HepG2 (cell line): ENCODE measurements at regions not wholly inside any gene's neighbourhood (a gene's known extent, or its start where the extent isn't known, plus 50 kb on each side); places are given as distances from the start of the nearest gene placed in this dataset.

ENCODE experiments used
- ATAC-seq: fragments of 200-7000 bp; cut with Tn5 transposase; 3 replicates; pipeline ENCODE4 v1.9.1; 2020; ENCODE audit warnings: mild to moderate bottlenecking, moderate library complexity
- BruUV-seq: library from RNA; stranded (reverse); fragments of 400-500 nt; replicated peaks from 2 replicates; lab custom pipeline; 2021; lab: Mats Ljungman, UMichigan
- CTCF ChIA-PET: fragments of 300-600 bp; formaldehyde crosslinking; extraction: SDS; loops from one replicate; lab custom pipeline; 2021; ENCODE audit warnings: low total read pairs, inconsistent platforms, low intra/inter-chr PET ratio; lab: Yijun Ruan, JAX
- POLR2A ChIA-PET: fragments of 350-600 bp; sonication (Branson Sonifier 250); formaldehyde crosslinking; loops from one replicate; lab custom pipeline; 2020; ENCODE audit warnings: antibody characterized with exemption, inconsistent platforms; lab: Yijun Ruan, JAX
- DNase-seq: peaks from one replicate; pipeline ENCODE4 v3.0.0-alpha.2; 2015; ENCODE audit warnings: low spot score
- FAIRE-seq: peaks from 3 replicates; lab custom pipeline; 2011; peaks lifted over from hg19 to GRCh38; lab: Jason Lieb, UNC
- H2AFZ ChIP-seq: one replicate; pipeline ENCODE4 v1.6.1; 2011; ENCODE audit warnings: low read length, inconsistent platforms
- H3K27ac ChIP-seq: fragments of 300-600 bp; 3 replicates; pipeline ENCODE4 v1.8.0; 2011; ENCODE audit warnings: mixed run types, mild to moderate bottlenecking, mixed read lengths, low read length, inconsistent platforms; ENCODE audit not compliant: insufficient read depth; ENCODE audit errors: extremely low read length
- H3K27me3 ChIP-seq, 2 experiments: fragments of 200-600 bp in 1 of 2; 2 replicates in 1 of 2; 3 replicates in 1 of 2; pipeline versions ENCODE4 v1.6.0 to v1.8.0; 2011; ENCODE audit warnings: low read length in 2 of 2, mild to moderate bottlenecking in 2 of 2, moderate library complexity in 2 of 2, inconsistent platforms in 1 of 2; ENCODE audit not compliant: insufficient read depth in 2 of 2, control insufficient read depth in 1 of 2
- H3K36me3 ChIP-seq, 2 experiments: fragments of 200-600 bp in 1 of 2; replicated peaks in 1 of 2; 2 replicates in 1 of 2; 3 replicates in 1 of 2; pipeline versions ENCODE4 v1.5.1 to v1.8.0; 2011; ENCODE audit warnings: low read length in 2 of 2, inconsistent platforms in 1 of 2; ENCODE audit not compliant: insufficient read depth in 2 of 2, control insufficient read depth in 1 of 2
- H3K4me1 ChIP-seq: 2 replicates; pipeline ENCODE4 v1.5.1; 2012; ENCODE audit warnings: low read length, inconsistent platforms; ENCODE audit not compliant: insufficient read depth
- H3K4me2 ChIP-seq: 2 replicates; pipeline ENCODE4 v1.6.0; 2011; ENCODE audit warnings: low read depth, low read length, inconsistent platforms
- H3K4me3 ChIP-seq, 3 experiments: fragments of 200-600 bp in 1 of 3; sonication (generic), shearing (Covaris generic) in 1 of 3; replicated peaks in 1 of 3; 2 replicates each; pipeline ENCODE4 v1.5.1; 2011 to 2016; ENCODE audit warnings: low read length in 3 of 3, inconsistent platforms in 2 of 3, low read depth in 2 of 3, mild to moderate bottlenecking in 2 of 3, control low read depth in 1 of 3, mixed read lengths in 1 of 3; ENCODE audit not compliant: insufficient read depth in 1 of 3
- H3K79me2 ChIP-seq: one replicate; pipeline ENCODE4 v1.6.1; 2011; ENCODE audit warnings: low read length, inconsistent platforms; ENCODE audit not compliant: insufficient read depth
- H3K9ac ChIP-seq: 2 replicates; pipeline ENCODE4 v1.6.0; 2011; ENCODE audit warnings: mild to moderate bottlenecking, low read depth, low read length, inconsistent platforms; ENCODE audit not compliant: insufficient read depth
- H3K9me3 ChIP-seq: 2 replicates; pipeline ENCODE4 v1.5.1; 2012; ENCODE audit warnings: mild to moderate bottlenecking, low read length
- H4K20me1 ChIP-seq: 2 replicates; pipeline ENCODE4 v1.6.0; 2011; ENCODE audit warnings: inconsistent platforms, mild to moderate bottlenecking, low read length, moderate library complexity; ENCODE audit not compliant: insufficient read depth
- BATF2 ChIP-seq: sonication (generic); formaldehyde crosslinking; IDR thresholded peaks from 2 replicates; pipeline ENCODE4 v1.8.0; 2022; ENCODE audit warnings: mild to moderate bottlenecking, missing genetic modification reagents, moderate library complexity
- FOXJ3 ChIP-seq: sonication (generic); formaldehyde crosslinking; IDR thresholded peaks from 2 replicates; pipeline ENCODE4 v1.4.0; 2020; ENCODE audit warnings: missing genetic modification reagents, mild to moderate bottlenecking, borderline replicate concordance
- HOXA5 ChIP-seq: sonication (generic); formaldehyde crosslinking; IDR thresholded peaks from 2 replicates; pipeline ENCODE4 v1.4.0; 2020; ENCODE audit warnings: missing genetic modification reagents
- LBX2 ChIP-seq: sonication (generic); formaldehyde crosslinking; IDR thresholded peaks from 2 replicates; pipeline ENCODE4 v1.5.0; 2020; ENCODE audit warnings: missing genetic modification reagents, mild to moderate bottlenecking, borderline replicate concordance
- MXI1 ChIP-seq: IDR thresholded peaks from 3 replicates; pipeline ENCODE4 v1.6.1; 2012; ENCODE audit warnings: low read depth, low read length, inconsistent platforms, borderline replicate concordance
- PRDM10 ChIP-seq: sonication (generic); formaldehyde crosslinking; IDR thresholded peaks from 2 replicates; pipeline ENCODE4 v1.4.0; 2020; ENCODE audit warnings: low read depth, missing genetic modification reagents
- PRDM4 ChIP-seq: sonication (generic); formaldehyde crosslinking; IDR thresholded peaks from 2 replicates; pipeline ENCODE4 v1.9.0; 2021; ENCODE audit warnings: missing genetic modification reagents, borderline replicate concordance
- SAP130 ChIP-seq: IDR thresholded peaks from 2 replicates; pipeline ENCODE4 v1.6.1; 2016; ENCODE audit warnings: low read depth
- TEAD3 ChIP-seq: optimal IDR thresholded peaks from 2 replicates; pipeline ENCODE3; 2016; ENCODE audit warnings: borderline replicate concordance
- ZNF30 ChIP-seq: sonication (generic); formaldehyde crosslinking; IDR thresholded peaks from 2 replicates; pipeline ENCODE4 v1.5.0; 2020; ENCODE audit warnings: mild to moderate bottlenecking, missing genetic modification reagents
- ZNF484 ChIP-seq: sonication (generic); formaldehyde crosslinking; IDR thresholded peaks from 2 replicates; pipeline ENCODE4 v1.5.1; 2020; ENCODE audit warnings: mild to moderate bottlenecking, low read depth, missing genetic modification reagents, borderline replicate concordance
- ZNF574 ChIP-seq: sonication (generic); formaldehyde crosslinking; IDR thresholded peaks from 2 replicates; pipeline ENCODE4 v1.4.0; 2020; ENCODE audit warnings: missing genetic modification reagents
- ZNF597 ChIP-seq: sonication (generic); formaldehyde crosslinking; IDR thresholded peaks from 2 replicates; pipeline ENCODE4 v1.5.0; 2020; ENCODE audit warnings: missing genetic modification reagents
- WGBS: methylation state at CpG from one replicate; pipeline ENCODE4 v1.1.6; 2017; ENCODE audit warnings: low lambda C conversion rate; 5-methylcytosine and 5-hydroxymethylcytosine counted together
- in situ Hi-C: cut with HindIII; loops from 2 replicates; pipeline ENCODE4 v1.10.0; 2017; ENCODE audit warnings: low pct_unique_long_range_greater_than_20kb; ENCODE audit not compliant: extremely low pct_ligation_motif_present
- intact Hi-C: fragments of 100-400 bp; cut with micrococcal nuclease; formaldehyde crosslinking; loops from one replicate; pipeline ENCODE4 v1.10.0; 2022; ENCODE audit not compliant: unreplicated experiment

- in situ Hi-C loops = no loop called here
- DNase-seq = no peak
- intact Hi-C loops = no loop called here
- H3K4me3 ChIP-seq = no peak overlapping the region
- H3K27me3 ChIP-seq = peaks cover 0 to 5% of the 10 kb centered on the region in 2 experiments; a peak in 1 of 5 replicates
- no peaks in the 10 kb centered on the region for H3K9me3 ChIP-seq
- ChIA-PET POLR2A (no interaction called here), CTCF (no interaction called here)
- H3K36me3 ChIP-seq = no peaks in the 10 kb centered on the region
- H3K79me2 ChIP-seq = no peaks in the 10 kb centered on the region
- H4K20me1 ChIP-seq = no peaks in the 10 kb centered on the region
- 26% methylated on average over 2 of the region's 2 CpGs for WGBS
- H2AFZ ChIP-seq = no peak overlapping the region
- no peak for FAIRE-seq
- no peak for ATAC-seq
- no peak overlapping the region for H3K4me2 ChIP-seq
- H3K27ac ChIP-seq = no peak overlapping the region
- no peak overlapping the region for H3K9ac ChIP-seq
- H3K4me1 ChIP-seq = no peaks in the 10 kb centered on the region
- no TSS peak for BruUV-seq
- TF ChIP-seq BATF2 (no peak), PRDM10 (CRISPR knock-in tag) (no peak), PRDM4 (CRISPR knock-in tag) (no peak), ZNF597 (CRISPR knock-in tag) (no peak), SAP130 (CRISPR knock-in tag) (no peak), ZNF484 (no peak), FOXJ3 (CRISPR knock-in tag) (no peak), MXI1 (no peak), HOXA5 (CRISPR knock-in tag) (no peak), TEAD3 (no peak), ZNF574 (CRISPR knock-in tag) (no peak), LBX2 (CRISPR knock-in tag) (no peak), ZNF30 (CRISPR knock-in tag) (no peak)
These were observed 227.2 kb upstream of the CRIM1 start for GRCh38 chr2:36128359-36128758.
